IMR-90 (cell line): ENCODE measurements at regions not wholly inside any gene's neighbourhood (a gene's known extent, or its start where the extent isn't known, plus 50 kb on each side); places are given as distances from the start of the nearest gene placed in this dataset.

Experiments used
- ATAC-seq: fragments of 200-7000 bp; cut with Tn5 transposase; 2 replicates; pipeline ENCODE4 v1.9.1; 2020; ENCODE audit warnings: low read depth, mild to moderate bottlenecking, moderate library complexity
- BruUV-seq: library from RNA; stranded (reverse); fragments of 400-500 nt; replicated peaks from 2 replicates; lab custom pipeline; 2021; lab: Mats Ljungman, UMichigan
- CTCF ChIA-PET: fragments of 300-600 bp; formaldehyde crosslinking; extraction: SDS; loops from one replicate; lab custom pipeline; 2021; ENCODE audit warnings: antibody characterized with exemption; lab: Yijun Ruan, JAX
- POLR2A ChIA-PET: fragments of 300-600 bp; sonication (Branson Sonifier 250); formaldehyde crosslinking; loops from one replicate; lab custom pipeline; 2022; ENCODE audit warnings: antibody characterized with exemption; ENCODE audit not compliant: unreplicated experiment; lab: Charles Lee
- DNase-seq: peaks from one replicate; pipeline ENCODE4 v3.0.0; 2013
- H2AFZ ChIP-seq: replicated peaks from 2 replicates; pipeline ENCODE3; 2013; ENCODE audit warnings: low read length, mild to moderate bottlenecking; ENCODE audit not compliant: poor library complexity
- H2AK5ac ChIP-seq: 2 replicates; pipeline ENCODE4 v1.6.1; 2013; ENCODE audit warnings: low read depth, low read length, inconsistent platforms
- H2AK9ac ChIP-seq: replicated peaks from 2 replicates; pipeline ENCODE3; 2013; ENCODE audit warnings: mild to moderate bottlenecking, low read depth, low read length, moderate library complexity; ENCODE audit not compliant: poor library complexity
- H2BK120ac ChIP-seq: 2 replicates; pipeline ENCODE4 v1.6.1; 2013; ENCODE audit warnings: low read depth, low read length, inconsistent platforms
- H2BK15ac ChIP-seq: 3 replicates; pipeline ENCODE4 v1.6.1; 2013; ENCODE audit warnings: low read depth, low read length, inconsistent platforms
- H2BK20ac ChIP-seq: 2 replicates; pipeline ENCODE4 v1.6.1; 2013; ENCODE audit warnings: low read depth, mild to moderate bottlenecking, inconsistent platforms, low read length, moderate library complexity
- H2BK5ac ChIP-seq: 2 replicates; pipeline ENCODE4 v1.6.1; 2013; ENCODE audit warnings: mild to moderate bottlenecking, low read depth, low read length, inconsistent platforms; ENCODE audit not compliant: poor library complexity, severe bottlenecking
- H3K14ac ChIP-seq: replicated peaks from 2 replicates; pipeline ENCODE4 v1.6.1; 2013; ENCODE audit warnings: low read depth, low read length, inconsistent platforms
- H3K18ac ChIP-seq: 2 replicates; pipeline ENCODE4 v1.6.1; 2013; ENCODE audit warnings: low read depth, low read length, control low read depth
- H3K23ac ChIP-seq: 2 replicates; pipeline ENCODE4 v1.6.1; 2013; ENCODE audit warnings: low read depth, low read length, inconsistent platforms
- H3K27ac ChIP-seq: 2 replicates; pipeline ENCODE4 v1.5.1; 2013; ENCODE audit warnings: mild to moderate bottlenecking, control low read depth, low read length; ENCODE audit not compliant: insufficient read depth
- H3K27me3 ChIP-seq: 2 replicates; pipeline ENCODE4 v1.6.1; 2013; ENCODE audit warnings: low read length; ENCODE audit not compliant: control insufficient read depth, insufficient read depth
- H3K36me3 ChIP-seq: 2 replicates; pipeline ENCODE4 v1.6.1; 2013; ENCODE audit warnings: low read length, mixed read lengths; ENCODE audit not compliant: control insufficient read depth, insufficient read depth
- H3K4ac ChIP-seq: 2 replicates; pipeline ENCODE4 v1.6.1; 2013; ENCODE audit warnings: low read depth, low read length, inconsistent platforms
- H3K4me1 ChIP-seq: 2 replicates; pipeline ENCODE4 v1.6.1; 2013; ENCODE audit warnings: low read length, mixed read lengths; ENCODE audit not compliant: control insufficient read depth, insufficient read depth
- H3K4me2 ChIP-seq: 2 replicates; pipeline ENCODE4 v1.6.1; 2013; ENCODE audit warnings: low read depth, mild to moderate bottlenecking, control low read depth, low read length, moderate library complexity
- H3K4me3 ChIP-seq: 2 replicates; pipeline ENCODE4 v1.5.1; 2013; ENCODE audit warnings: low read depth, mild to moderate bottlenecking, control low read depth, low read length, moderate library complexity; ENCODE audit not compliant: insufficient read depth
- H3K56ac ChIP-seq: 2 replicates; pipeline ENCODE4 v1.6.1; 2013; ENCODE audit warnings: low read length, inconsistent platforms; ENCODE audit not compliant: insufficient read depth; ENCODE audit errors: extremely low read depth
- H3K79me1 ChIP-seq, 2 experiments: 2 replicates each; pipeline ENCODE4 v1.6.1; 2013; ENCODE audit warnings: low read length in 2 of 2, inconsistent platforms in 1 of 2, low read depth in 1 of 2
- H3K9ac ChIP-seq: 2 replicates; pipeline ENCODE4 v1.6.1; 2013; ENCODE audit warnings: low read depth, low read length, control low read depth
- H3K9me1 ChIP-seq: 2 replicates; pipeline ENCODE4 v1.6.1; 2013; ENCODE audit warnings: low read length, inconsistent platforms; ENCODE audit not compliant: insufficient read depth
- H3K9me3 ChIP-seq: 2 replicates; pipeline ENCODE4 v1.6.1; 2013; ENCODE audit warnings: low read length; ENCODE audit not compliant: control insufficient read depth, insufficient read depth
- H4K20me1 ChIP-seq: 2 replicates; pipeline ENCODE4 v1.6.1; 2013; ENCODE audit warnings: low read length, inconsistent platforms; ENCODE audit not compliant: insufficient read depth
- H4K5ac ChIP-seq: 2 replicates; pipeline ENCODE4 v1.6.1; 2013; ENCODE audit warnings: mild to moderate bottlenecking, low read depth, low read length, control low read depth
- H4K8ac ChIP-seq, 2 experiments: 2 replicates each; pipeline ENCODE4 v1.6.1; 2013; ENCODE audit warnings: low read depth in 2 of 2, low read length in 2 of 2, control low read depth in 1 of 2, inconsistent platforms in 1 of 2
- H4K91ac ChIP-seq: 2 replicates; pipeline ENCODE4 v1.6.1; 2013; ENCODE audit warnings: low read depth, low read length, inconsistent platforms; ENCODE audit not compliant: insufficient read depth
- BHLHE40 ChIP-seq: fragments of 150-350 bp; IDR thresholded peaks from 2 replicates; pipeline ENCODE4 v1.6.1; 2016; ENCODE audit warnings: mild to moderate bottlenecking, low read depth, low read length
- CEBPB ChIP-seq: IDR thresholded peaks from 2 replicates; pipeline ENCODE4 v1.6.1; 2012; ENCODE audit warnings: low read depth, low read length, improper control_type of control experiment
- CHD1 ChIP-seq: IDR thresholded peaks from 2 replicates; pipeline ENCODE4 v1.6.1; 2012; ENCODE audit warnings: low read depth, low read length, improper control_type of control experiment
- CTCF ChIP-seq: conservative IDR thresholded peaks from 2 replicates; pipeline ENCODE4 v1.5.1; 2012; ENCODE audit warnings: mild to moderate bottlenecking, low read depth, low read length, improper control_type of control experiment
- FOS ChIP-seq: fragments of 150-350 bp; IDR thresholded peaks from 2 replicates; pipeline ENCODE4 v1.6.1; 2016; ENCODE audit warnings: low read depth, low read length
- MAFK ChIP-seq: IDR thresholded peaks from 2 replicates; pipeline ENCODE4 v1.6.1; 2012; ENCODE audit warnings: low read depth, low read length, improper control_type of control experiment
- MAZ ChIP-seq: IDR thresholded peaks from 2 replicates; pipeline ENCODE4 v1.6.1; 2012; ENCODE audit warnings: low read depth, mild to moderate bottlenecking, low read length, improper control_type of control experiment, moderate library complexity, borderline replicate concordance
- MXI1 ChIP-seq: IDR thresholded peaks from 2 replicates; pipeline ENCODE4 v1.6.1; 2012; ENCODE audit warnings: low read depth, mild to moderate bottlenecking, low read length, moderate library complexity, borderline replicate concordance
- NFE2L2 ChIP-seq: fragments of 150-350 bp; IDR thresholded peaks from 2 replicates; pipeline ENCODE4 v1.6.1; 2016; ENCODE audit warnings: low read depth, mild to moderate bottlenecking, low read length
- POLR2A ChIP-seq: IDR thresholded peaks from 2 replicates; pipeline ENCODE4 v1.6.1; 2012; ENCODE audit warnings: mild to moderate bottlenecking, low read depth, low read length
- RAD21 ChIP-seq: IDR thresholded peaks from 2 replicates; pipeline ENCODE4 v1.6.1; 2012; ENCODE audit warnings: low read length, improper control_type of control experiment
- RCOR1 ChIP-seq: IDR thresholded peaks from 2 replicates; pipeline ENCODE4 v1.6.1; 2012; ENCODE audit warnings: mild to moderate bottlenecking, low read length, improper control_type of control experiment; ENCODE audit not compliant: insufficient replicate concordance
- RFX5 ChIP-seq: IDR thresholded peaks from 2 replicates; pipeline ENCODE4 v1.8.0; 2012; ENCODE audit warnings: low read depth, mild to moderate bottlenecking, low read length, moderate library complexity
- SMC3 ChIP-seq: fragments of 150-350 bp; IDR thresholded peaks from 2 replicates; pipeline ENCODE4 v1.6.1; 2016; ENCODE audit warnings: low read depth, mild to moderate bottlenecking, antibody characterized with exemption, low read length, moderate library complexity
- WGBS, 2 experiments: methylation state at CpG; one replicate each; pipeline versions ENCODE4 v1.1.5 to v1.1.7; 2013; ENCODE audit warnings: missing lambda C conversion rate in 2 of 2; ENCODE audit not compliant: insufficient read length in 1 of 2; ENCODE audit errors: extremely low coverage in 2 of 2; 5-methylcytosine and 5-hydroxymethylcytosine counted together
- dilution Hi-C: fragments of 300-500 bp; cut with HindIII; formaldehyde crosslinking; loops from one replicate; pipeline ENCODE4 v1.14.3; 2018; ENCODE audit warnings: low sequenced_read_pairs; ENCODE audit not compliant: unreplicated experiment
- in situ Hi-C: fragments of 300-500 bp; cut with MboI; formaldehyde crosslinking; loops from 3 replicates; pipeline ENCODE4 v1.14.3; 2019; ENCODE audit warnings: low sequenced_read_pairs, inconsistent platforms, mixed read lengths
- intact Hi-C: fragments of 100-400 bp; cut with micrococcal nuclease; formaldehyde crosslinking; loops from 2 replicates; pipeline ENCODE4 v1.10.0; 2022
- TF ChIP-seq, protein P1 (sequence below): fragments of 150-350 bp; IDR thresholded peaks from 2 replicates; pipeline ENCODE4 v1.6.1; 2017; ENCODE audit warnings: mild to moderate bottlenecking, antibody characterized with exemption, low read length, low read depth
- TF ChIP-seq, protein P2 (sequence below): fragments of 150-350 bp; IDR thresholded peaks from 2 replicates; pipeline ENCODE4 v1.6.1; 2016; ENCODE audit warnings: low read depth, mild to moderate bottlenecking, low read length, moderate library complexity, borderline replicate concordance

DNA sequence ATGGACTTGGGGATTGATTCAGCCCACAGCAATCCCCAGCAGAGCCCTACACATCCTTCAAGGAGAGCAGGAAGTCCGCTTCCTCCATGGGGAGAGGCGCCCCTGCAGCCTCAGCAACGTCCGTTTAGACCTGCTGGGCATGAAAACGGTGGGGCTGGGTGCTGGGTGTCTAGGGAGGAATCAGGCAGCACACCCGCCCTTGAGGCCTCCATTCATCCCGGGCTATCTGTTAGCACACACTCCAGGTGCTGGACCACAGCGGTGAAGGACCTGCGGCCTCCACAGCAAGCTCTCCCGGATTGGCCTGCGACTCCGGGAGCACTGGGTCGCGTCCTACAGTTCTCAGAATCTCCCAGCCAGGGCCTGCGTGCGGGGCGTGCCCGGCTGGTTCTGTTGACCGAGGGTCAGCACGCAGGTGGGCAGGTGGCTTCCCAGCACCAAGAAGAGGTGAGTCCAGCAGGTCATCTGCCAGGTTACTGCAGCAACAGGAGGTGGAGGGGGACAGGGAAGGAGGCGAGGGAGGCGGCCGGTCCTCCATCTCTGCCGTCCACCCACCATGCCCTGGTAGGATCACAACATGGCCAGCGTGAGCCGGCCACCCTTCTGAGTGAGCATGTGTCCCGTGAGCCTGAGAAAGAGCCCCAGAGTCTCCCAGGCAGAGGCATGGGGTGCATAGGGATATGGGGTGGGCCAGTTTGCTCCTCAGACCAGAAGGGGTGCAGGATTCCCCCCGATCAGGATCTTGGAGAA is 96.6 kb downstream of the RIPK4 start:
- Histone ChIP-seq H4K5ac (no peak overlapping the region), H3K4ac (no peak overlapping the region), H3K18ac (no peak overlapping the region), H3K14ac (no peak overlapping the region), H3K79me1 (no peaks in the 10 kb centered on the region), H4K91ac (no peak overlapping the region), H3K4me2 (no peak overlapping the region), H3K4me1 (0 out of 2 replicates have a peak, but pooled peaks cover 2% of the 10 kb centered on the region), H2AK5ac (no peak overlapping the region), H3K9me3 (no peaks in the 10 kb centered on the region), H4K20me1 (no peaks in the 10 kb centered on the region), H3K27me3 (peaks cover 14% of the 10 kb centered on the region), H2AFZ (no peak overlapping the region), H3K9me1 (peaks cover 6% of the 10 kb centered on the region), H3K23ac (no peak overlapping the region), H3K56ac (no peak overlapping the region), H2AK9ac (no peak overlapping the region), H2BK5ac (no peak overlapping the region), H3K4me3 (no peak overlapping the region), H3K9ac (no peak overlapping the region), H4K8ac (no peak overlapping the region), H2BK120ac (no peak overlapping the region), H2BK20ac (no peak overlapping the region), H3K27ac (no peak overlapping the region), H3K36me3 (no peaks in the 10 kb centered on the region), H2BK15ac (no peak overlapping the region)
- DNase-seq (no peak), ATAC-seq (no peak)
- TF ChIP-seq RCOR1 (no peak), CTCF (no peak), NFE2L2 (no peak), FOS (no peak), RFX5 (no peak), MAFK (no peak), BHLHE40 (no peak), MXI1 (no peak), SMC3 (no peak), POLR2A (no peak), MAZ (no peak), RAD21 (no peak), CEBPB (no peak), CHD1 (no peak)
- TF ChIP-seq, protein P1, sequence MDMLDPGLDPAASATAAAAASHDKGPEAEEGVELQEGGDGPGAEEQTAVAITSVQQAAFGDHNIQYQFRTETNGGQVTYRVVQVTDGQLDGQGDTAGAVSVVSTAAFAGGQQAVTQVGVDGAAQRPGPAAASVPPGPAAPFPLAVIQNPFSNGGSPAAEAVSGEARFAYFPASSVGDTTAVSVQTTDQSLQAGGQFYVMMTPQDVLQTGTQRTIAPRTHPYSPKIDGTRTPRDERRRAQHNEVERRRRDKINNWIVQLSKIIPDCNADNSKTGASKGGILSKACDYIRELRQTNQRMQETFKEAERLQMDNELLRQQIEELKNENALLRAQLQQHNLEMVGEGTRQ, result no peak
- TF ChIP-seq, protein P2, sequence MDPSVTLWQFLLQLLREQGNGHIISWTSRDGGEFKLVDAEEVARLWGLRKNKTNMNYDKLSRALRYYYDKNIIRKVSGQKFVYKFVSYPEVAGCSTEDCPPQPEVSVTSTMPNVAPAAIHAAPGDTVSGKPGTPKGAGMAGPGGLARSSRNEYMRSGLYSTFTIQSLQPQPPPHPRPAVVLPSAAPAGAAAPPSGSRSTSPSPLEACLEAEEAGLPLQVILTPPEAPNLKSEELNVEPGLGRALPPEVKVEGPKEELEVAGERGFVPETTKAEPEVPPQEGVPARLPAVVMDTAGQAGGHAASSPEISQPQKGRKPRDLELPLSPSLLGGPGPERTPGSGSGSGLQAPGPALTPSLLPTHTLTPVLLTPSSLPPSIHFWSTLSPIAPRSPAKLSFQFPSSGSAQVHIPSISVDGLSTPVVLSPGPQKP, result no peak
- no TSS peak for BruUV-seq
- ChIA-PET CTCF (no interaction called here), POLR2A (no interaction called here)
- 92% methylated on average over 16 of the region's 28 CpGs; no CpG with 5 or more reads in 1 of the 2 experiments for WGBS, 2 experiments
- intact Hi-C loops (no loop called here), in situ Hi-C loops (no loop called here), dilution Hi-C loops (no loop called here)
